ENCODE measurements at regions not wholly inside any gene's neighbourhood (a gene's known extent, or its start where the extent isn't known, plus 50 kb on each side); places are given as distances from the start of the nearest gene placed in this dataset.
"Not testable (repeated sequence)": the region's sequence is repeated elsewhere in the genome, so short reads cannot be mapped to it uniquely, and the experiment has no call there.

GRCh38 chr2:111344590-111344989, 223.9 kb downstream of the BCL2L11 start:
- H3K27me3 ChIP-seq (ENCODE audit: low read length); POLR2A ChIA-PET (ENCODE audit: unreplicated experiment); CTCF ChIA-PET; H3K9me3 ChIP-seq (ENCODE audit: low read length); BruUV-seq (replicated peaks); DNase-seq; H3K27ac ChIP-seq (ENCODE audit: low read length); H3K9ac ChIP-seq (ENCODE audit: low read length); H3K9me2 ChIP-seq (replicated peaks; ENCODE audit: low read length); H2AFZ ChIP-seq (ENCODE audit: low read length); H4K20me1 ChIP-seq (ENCODE audit: low read length); H3F3A ChIP-seq (ENCODE audit: low read length, unreplicated experiment); H3K36me3 ChIP-seq (ENCODE audit: low read depth, low read length); H3K79me2 ChIP-seq (ENCODE audit: low read length); H3K4me2 ChIP-seq (ENCODE audit: low read length); intact Hi-C loops (cut with micrococcal nuclease); H3K4me3 ChIP-seq (ENCODE audit: low read length); H3K4me1 ChIP-seq (ENCODE audit: insufficient read depth, low read length): not testable (repeated sequence)
- ATAC-seq = peak; percentile 57

GRCh38 chr2:111345439-111345838, 224.7 kb downstream of the BCL2L11 start:
- H3K36me3 ChIP-seq (ENCODE audit: low read depth, low read length); BruUV-seq (replicated peaks); H3K27me3 ChIP-seq (ENCODE audit: low read length); H3K9me2 ChIP-seq (replicated peaks; ENCODE audit: low read length); DNase-seq; CTCF ChIA-PET; H3K27ac ChIP-seq (ENCODE audit: low read length); intact Hi-C loops (cut with micrococcal nuclease); H3K4me3 ChIP-seq (ENCODE audit: low read length); H3K9me3 ChIP-seq (ENCODE audit: low read length); H3K9ac ChIP-seq (ENCODE audit: low read length); H2AFZ ChIP-seq (ENCODE audit: low read length); H3K79me2 ChIP-seq (ENCODE audit: low read length); H3K4me2 ChIP-seq (ENCODE audit: low read length); H3F3A ChIP-seq (ENCODE audit: low read length, unreplicated experiment); H3K4me1 ChIP-seq (ENCODE audit: insufficient read depth, low read length); POLR2A ChIA-PET (ENCODE audit: unreplicated experiment); ATAC-seq; H4K20me1 ChIP-seq (ENCODE audit: low read length): not testable (repeated sequence)

- H3K79me2 ChIP-seq (ENCODE audit: low read length); H3K4me1 ChIP-seq (ENCODE audit: insufficient read depth, low read length); H3F3A ChIP-seq (ENCODE audit: low read length, unreplicated experiment); H3K4me2 ChIP-seq (ENCODE audit: low read length); DNase-seq; H3K9me3 ChIP-seq (ENCODE audit: low read length); CTCF ChIA-PET; H3K4me3 ChIP-seq (ENCODE audit: low read length); H3K9me2 ChIP-seq (replicated peaks; ENCODE audit: low read length); H3K27ac ChIP-seq (ENCODE audit: low read length); BruUV-seq (replicated peaks); H3K36me3 ChIP-seq (ENCODE audit: low read depth, low read length); H3K9ac ChIP-seq (ENCODE audit: low read length); intact Hi-C loops (cut with micrococcal nuclease); POLR2A ChIA-PET (ENCODE audit: unreplicated experiment); H3K27me3 ChIP-seq (ENCODE audit: low read length); H2AFZ ChIP-seq (ENCODE audit: low read length); H4K20me1 ChIP-seq (ENCODE audit: low read length): not testable (repeated sequence)
- ATAC-seq = peak; percentile 24; the same call in 1 of the 2 replicates
These were observed 225.6 kb downstream of the BCL2L11 start for GRCh38 chr2:111346018-111346930.

- H3K4me2 ChIP-seq (ENCODE audit: low read length); H3K36me3 ChIP-seq (ENCODE audit: low read depth, low read length); H3K4me1 ChIP-seq (ENCODE audit: insufficient read depth, low read length); H3K27me3 ChIP-seq (ENCODE audit: low read length); intact Hi-C loops (cut with micrococcal nuclease); H4K20me1 ChIP-seq (ENCODE audit: low read length); BruUV-seq (replicated peaks); H3K9me3 ChIP-seq (ENCODE audit: low read length); H3K27ac ChIP-seq (ENCODE audit: low read length); H3K9me2 ChIP-seq (replicated peaks; ENCODE audit: low read length); DNase-seq; H3K79me2 ChIP-seq (ENCODE audit: low read length); CTCF ChIA-PET; H2AFZ ChIP-seq (ENCODE audit: low read length); H3K4me3 ChIP-seq (ENCODE audit: low read length); H3K9ac ChIP-seq (ENCODE audit: low read length); POLR2A ChIA-PET (ENCODE audit: unreplicated experiment); H3F3A ChIP-seq (ENCODE audit: low read length, unreplicated experiment): not testable (repeated sequence)
- ATAC-seq = peak; percentile 35; the same call in 1 of the 2 replicates
These were observed 227.0 kb downstream of the BCL2L11 start for GRCh38 chr2:111347695-111348094.

GRCh38 chr2:111348316-111348715, 227.6 kb downstream of the BCL2L11 start:
- H3K9me3 ChIP-seq (ENCODE audit: low read length); H3K9ac ChIP-seq (ENCODE audit: low read length); CTCF ChIA-PET; H2AFZ ChIP-seq (ENCODE audit: low read length); intact Hi-C loops (cut with micrococcal nuclease); H3K79me2 ChIP-seq (ENCODE audit: low read length); ATAC-seq; H4K20me1 ChIP-seq (ENCODE audit: low read length); POLR2A ChIA-PET (ENCODE audit: unreplicated experiment); H3K27ac ChIP-seq (ENCODE audit: low read length); H3K4me1 ChIP-seq (ENCODE audit: insufficient read depth, low read length); BruUV-seq (replicated peaks); H3K4me3 ChIP-seq (ENCODE audit: low read length); H3K9me2 ChIP-seq (replicated peaks; ENCODE audit: low read length); H3K4me2 ChIP-seq (ENCODE audit: low read length); DNase-seq; H3K36me3 ChIP-seq (ENCODE audit: low read depth, low read length); H3F3A ChIP-seq (ENCODE audit: low read length, unreplicated experiment); H3K27me3 ChIP-seq (ENCODE audit: low read length): not testable (repeated sequence)

GRCh38 chr2:111355022-111355817, 234.5 kb downstream of the BCL2L11 start:
- H3K4me2 ChIP-seq (ENCODE audit: low read length); DNase-seq; BruUV-seq (replicated peaks); H2AFZ ChIP-seq (ENCODE audit: low read length); H3K9ac ChIP-seq (ENCODE audit: low read length); H4K20me1 ChIP-seq (ENCODE audit: low read length); H3K9me3 ChIP-seq (ENCODE audit: low read length); H3K4me1 ChIP-seq (ENCODE audit: insufficient read depth, low read length); H3K27ac ChIP-seq (ENCODE audit: low read length); H3F3A ChIP-seq (ENCODE audit: low read length, unreplicated experiment); H3K36me3 ChIP-seq (ENCODE audit: low read depth, low read length); H3K27me3 ChIP-seq (ENCODE audit: low read length); intact Hi-C loops (cut with micrococcal nuclease); H3K4me3 ChIP-seq (ENCODE audit: low read length); CTCF ChIA-PET; H3K79me2 ChIP-seq (ENCODE audit: low read length); H3K9me2 ChIP-seq (replicated peaks; ENCODE audit: low read length); POLR2A ChIA-PET (ENCODE audit: unreplicated experiment); ATAC-seq: not testable (repeated sequence)

Measured in PC-3 (cell line).